ENCODE measurements at regions not wholly inside any gene's neighbourhood (a gene's known extent, or its start where the extent isn't known, plus 50 kb on each side); places are given as distances from the start of the nearest gene placed in this dataset.
"Not testable (repeated sequence)": the region's sequence is repeated elsewhere in the genome, so short reads cannot be mapped to it uniquely, and the experiment has no call there.

- DNase-seq = no peak
Observed at GRCh38 chr5:138702166-138703077, 50.8 kb upstream of the CTNNA1 start.

DNA sequence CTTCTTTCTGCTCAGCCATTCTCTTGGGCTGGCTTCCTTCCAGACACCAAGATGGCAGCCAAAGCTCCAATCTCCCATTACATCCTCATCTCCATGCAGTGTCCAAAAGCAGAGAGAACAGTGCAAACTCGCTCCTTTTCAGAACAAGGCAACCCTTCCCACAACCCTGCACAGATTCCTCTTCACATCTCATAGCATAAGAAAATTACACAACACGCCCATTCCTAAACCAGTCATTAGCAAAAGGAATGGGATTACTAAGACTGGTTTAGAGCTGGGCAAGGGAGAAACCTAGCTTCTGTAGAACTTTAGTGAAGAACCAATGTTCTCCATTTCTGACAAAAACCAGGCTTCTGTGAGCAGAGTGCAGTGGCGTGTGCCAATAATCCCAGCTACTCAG, 51.5 kb upstream of the CTNNA1 start:
- no peak for DNase-seq

DNA sequence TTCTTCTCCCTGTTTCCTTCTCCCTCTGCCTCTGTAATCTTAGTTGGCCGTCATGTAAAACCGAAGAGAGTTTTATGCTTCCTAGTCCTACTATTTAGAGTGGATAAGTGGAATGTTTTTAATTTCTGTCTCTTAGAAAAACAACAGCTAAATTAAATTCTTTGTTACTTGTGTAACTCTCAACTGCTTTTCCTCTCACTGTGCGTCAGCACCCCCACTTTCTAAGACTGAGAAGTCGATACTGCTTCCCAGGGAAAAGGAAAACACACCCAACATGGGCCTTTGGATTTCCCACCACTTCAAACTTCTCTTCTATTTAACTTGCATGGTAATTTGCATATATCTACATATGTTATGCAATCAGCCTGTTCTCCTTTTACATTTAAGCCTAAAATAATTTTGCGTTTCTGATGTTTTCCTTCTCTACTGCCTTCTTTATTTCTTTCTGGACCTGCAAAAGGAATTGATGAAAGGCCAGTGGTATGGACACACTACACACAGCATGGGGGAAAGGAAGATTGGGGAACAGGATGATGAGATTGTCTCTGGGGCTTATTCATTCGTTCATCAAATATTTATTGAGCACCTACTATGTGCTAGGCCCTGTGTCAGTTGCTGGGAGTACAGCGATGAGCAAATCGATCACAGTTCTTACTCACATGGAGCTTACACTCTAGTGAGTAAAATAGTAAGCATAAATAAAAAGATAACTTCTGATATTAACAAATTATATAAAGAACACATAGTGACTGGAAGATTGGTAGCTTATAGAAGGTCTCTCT, 52.5 kb upstream of the CTNNA1 start:
- DNase-seq = no peak

- no peak for DNase-seq
Observed at GRCh38 chr5:138699482-138699881, 53.7 kb upstream of the CTNNA1 start.

- DNase-seq = no peak
Observed at GRCh38 chr5:138698713-138699112, 54.5 kb upstream of the CTNNA1 start.

- no peak for DNase-seq
Observed at GRCh38 chr5:138697720-138698360, 55.4 kb upstream of the CTNNA1 start.

DNA sequence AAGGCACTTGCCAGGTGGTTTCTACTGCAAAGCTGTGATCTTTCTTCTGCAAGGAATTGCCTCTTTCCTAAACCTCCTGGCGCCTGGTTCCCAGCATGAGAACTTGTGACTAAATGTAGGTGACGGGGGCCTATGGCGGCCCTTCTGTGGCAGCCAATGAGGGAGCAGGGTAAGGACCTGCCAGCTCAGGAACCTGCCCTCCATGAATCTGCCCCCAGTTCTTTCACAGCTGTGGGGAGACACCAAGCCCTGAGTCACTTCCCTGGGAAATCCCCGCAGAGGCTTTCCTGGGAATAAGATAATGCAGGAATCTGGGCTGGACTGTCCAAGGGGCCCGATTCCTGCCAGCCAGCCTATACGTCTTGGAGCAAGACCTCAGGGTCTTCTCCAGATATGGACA, 56.7 kb upstream of the CTNNA1 start:
- DNase-seq = no peak

GRCh38 chr5:138695781-138696180, 57.4 kb upstream of the CTNNA1 start:
- DNase-seq = no peak

- DNase-seq = no peak
Observed at GRCh38 chr5:138694146-138694545, 59.1 kb upstream of the CTNNA1 start.

DNA sequence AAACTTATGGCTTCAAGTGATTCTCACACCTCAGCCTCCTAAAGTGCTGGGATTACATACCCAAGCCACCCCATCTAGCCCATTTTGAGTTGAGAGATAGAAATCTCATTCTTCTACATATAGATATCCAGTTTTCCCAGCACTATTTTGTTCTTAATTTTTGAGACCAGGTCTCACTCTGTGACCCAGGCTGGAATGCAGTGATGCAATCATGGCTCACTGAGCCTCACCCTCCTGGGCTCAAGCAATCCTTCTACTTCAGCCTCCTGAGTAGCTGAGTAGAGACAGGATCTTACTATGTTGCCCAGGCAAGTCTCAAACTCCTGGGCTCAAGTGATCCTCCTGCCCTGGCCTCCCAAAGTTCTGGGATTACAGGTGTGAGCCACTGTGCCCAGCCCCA, 60.9 kb upstream of the CTNNA1 start:
- DNase-seq = no peak

GRCh38 chr5:138686668-138687067, 66.6 kb upstream of the CTNNA1 start:
- no peak for DNase-seq

- no peak for DNase-seq
Observed at GRCh38 chr5:138685193-138685745, 68.0 kb upstream of the CTNNA1 start.

DNA sequence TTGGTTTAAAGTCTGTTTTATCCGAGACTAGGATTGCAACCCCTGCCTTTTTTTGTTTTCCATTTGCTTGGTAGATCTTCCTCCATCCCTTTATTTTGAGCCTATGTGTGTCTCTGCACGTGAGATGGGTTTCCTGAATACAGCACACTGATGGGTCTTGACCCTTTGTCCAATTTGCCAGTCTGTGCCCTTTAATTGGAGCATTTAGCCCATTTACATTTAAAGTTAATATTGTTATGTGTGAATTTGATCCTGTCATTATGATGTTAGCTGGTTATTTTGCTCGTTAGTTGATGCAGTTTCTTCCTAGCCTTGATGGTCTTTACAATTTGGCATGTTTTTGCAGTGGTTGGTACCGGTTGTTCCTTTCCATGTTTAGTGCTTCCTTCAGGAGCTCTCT, 70.8 kb upstream of the CTNNA1 start:
- not testable (repeated sequence) for DNase-seq

DNA sequence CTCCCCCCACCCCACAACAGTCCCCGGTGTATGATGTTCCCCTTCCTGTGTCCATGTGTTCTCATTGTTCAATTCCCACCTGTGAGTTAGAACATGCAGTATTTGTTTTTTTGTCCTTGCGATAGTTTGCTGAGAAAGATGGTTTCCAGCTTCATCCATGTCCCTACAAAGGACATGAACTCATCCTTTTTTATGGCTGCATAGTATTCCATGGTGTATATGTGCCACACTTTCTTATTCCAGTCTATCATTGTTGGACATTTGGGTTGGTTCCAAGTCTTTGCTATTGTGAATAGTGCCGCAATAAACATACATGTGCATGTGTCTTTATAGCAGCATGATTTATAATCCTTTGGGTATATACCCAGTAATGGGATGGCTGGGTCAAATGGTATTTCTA, 74.4 kb upstream of the CTNNA1 start:
- DNase-seq = not testable (repeated sequence)

DNA sequence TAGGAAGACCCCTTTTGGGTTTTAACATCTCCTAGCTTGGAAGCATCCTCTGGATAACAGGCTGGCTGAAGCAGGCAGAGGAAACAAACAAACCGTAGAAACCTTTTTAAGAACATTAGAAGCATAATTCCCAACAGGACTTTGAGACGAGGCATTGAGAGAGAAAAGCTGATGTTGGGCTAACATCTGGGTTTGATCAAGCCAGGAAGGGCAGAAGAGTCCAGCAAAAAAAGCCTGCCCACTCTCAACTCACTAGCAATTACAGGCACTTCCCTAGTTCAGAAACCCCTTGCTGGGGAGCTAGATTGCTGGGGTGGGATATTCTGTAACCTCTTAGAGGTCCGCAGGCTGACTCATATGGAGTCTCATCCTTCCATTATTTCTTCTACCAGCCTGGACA, 75.4 kb upstream of the CTNNA1 start:
- no peak for DNase-seq

DNA sequence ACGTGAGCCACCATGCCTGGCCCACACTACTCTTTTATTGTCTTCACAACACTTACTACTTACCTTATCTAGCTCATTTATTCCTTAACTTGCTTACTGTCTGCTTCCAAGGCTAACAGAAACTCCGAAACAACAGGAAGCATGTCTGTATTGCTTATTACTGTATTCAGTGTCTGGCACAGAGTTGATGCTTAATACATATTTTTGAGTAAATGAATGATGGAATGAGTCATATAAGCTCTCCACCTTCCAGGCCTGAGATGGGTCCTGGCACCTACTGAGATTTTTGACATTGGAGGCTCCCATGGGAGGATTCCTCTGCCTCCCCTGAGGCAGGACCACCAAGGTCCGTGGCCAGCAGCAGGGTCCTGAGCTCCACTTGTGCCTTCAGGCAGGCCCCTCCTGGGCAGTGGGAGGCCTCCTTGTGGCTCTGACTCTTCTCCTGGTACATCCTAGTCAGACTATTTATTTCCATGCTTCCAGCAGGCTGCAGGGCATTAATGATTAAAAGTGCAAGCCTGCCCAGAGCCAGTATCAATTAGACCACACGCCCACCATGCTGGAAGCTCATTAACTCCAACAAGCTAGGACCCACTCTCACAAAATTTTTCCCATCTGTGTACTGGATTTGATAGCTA, 76.5 kb upstream of the CTNNA1 start:
- DNase-seq = no peak

DNA sequence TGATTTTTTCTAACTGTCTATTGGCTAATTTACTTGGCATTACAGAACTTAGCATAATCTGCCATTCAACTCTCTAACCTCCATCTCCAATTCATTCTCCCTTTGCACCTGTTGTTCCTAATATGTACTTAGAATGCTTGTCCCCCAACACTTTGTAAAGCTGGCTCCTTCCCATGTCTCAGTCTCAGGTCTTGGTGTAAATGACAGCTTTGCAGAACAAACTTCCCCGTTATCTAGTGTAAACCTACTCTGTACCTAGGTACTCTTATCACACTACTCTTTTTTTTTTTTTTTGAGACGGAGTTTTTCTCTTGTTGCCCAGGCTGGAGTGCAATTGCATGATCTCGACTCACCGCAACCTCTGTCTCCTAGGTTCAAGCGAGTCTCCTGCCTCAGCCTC, 77.2 kb upstream of the CTNNA1 start:
- no peak for DNase-seq

- no peak for DNase-seq
Observed at GRCh38 chr5:138668451-138669380, 84.5 kb upstream of the CTNNA1 start.

GRCh38 chr5:138667782-138668331, 85.4 kb upstream of the CTNNA1 start:
- DNase-seq = not testable (repeated sequence)

DNA sequence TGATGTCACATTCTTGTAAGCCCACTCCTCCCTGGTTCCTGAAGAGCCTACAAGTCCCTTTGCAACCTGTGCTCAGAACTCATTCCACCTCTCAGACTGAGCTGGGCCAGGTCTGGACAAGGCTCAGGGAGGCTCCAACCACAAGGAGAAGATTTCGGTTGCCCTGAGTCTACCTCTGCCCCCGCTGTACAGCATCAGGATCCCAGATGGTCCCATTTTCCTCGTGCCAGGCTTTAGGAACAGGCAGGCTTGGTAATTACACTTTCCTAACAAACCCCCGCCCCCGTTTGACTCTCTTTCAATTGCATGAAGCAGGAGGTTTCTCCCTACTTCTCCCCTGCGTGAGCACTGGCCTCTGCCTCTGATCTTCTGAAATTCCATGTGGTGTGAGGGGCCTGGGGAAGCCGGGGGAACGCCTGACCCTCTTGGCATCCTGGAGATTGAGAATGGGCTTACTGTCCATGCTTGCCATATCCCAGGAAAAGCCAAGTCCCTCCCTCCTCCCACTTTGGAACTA, 86.9 kb upstream of the CTNNA1 start:
- no peak for DNase-seq

DNA sequence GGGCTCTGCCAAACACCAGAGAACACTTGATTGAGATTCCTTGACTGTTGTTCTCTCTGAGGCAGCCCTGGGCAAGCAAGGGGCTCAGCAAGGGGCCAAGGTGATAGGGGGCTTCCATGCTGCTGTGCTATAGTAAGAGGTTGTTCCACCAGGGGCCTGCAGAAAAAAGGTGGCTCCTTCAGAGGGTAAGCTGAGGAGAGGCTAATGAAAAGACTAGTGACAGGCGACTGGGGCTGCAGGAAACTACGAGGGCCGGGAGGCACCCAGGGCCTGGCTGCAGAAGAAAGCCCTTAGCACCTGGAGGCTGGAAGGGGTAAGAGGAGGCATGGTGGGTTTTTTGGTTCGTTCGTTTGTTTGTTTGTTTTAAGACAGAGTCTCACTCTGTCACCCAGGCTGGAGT, 88.0 kb upstream of the CTNNA1 start:
- DNase-seq = no peak
